ENCODE measurements at regions not wholly inside any gene's neighbourhood (a gene's known extent, or its start where the extent isn't known, plus 50 kb on each side); places are given as distances from the start of the nearest gene placed in this dataset.

GRCh38 chr18:78180741-78181140, 798.9 kb upstream of the SALL3 start:
- no peaks in the 10 kb centered on the region for H3K36me3 ChIP-seq
- H3K4me1 ChIP-seq: no peaks in the 10 kb centered on the region
- intact Hi-C loops (cut with DNase I; ENCODE audit: low total_unique reads): no loop called here
- H3K4me3 ChIP-seq: no peak overlapping the region
- H3K9me3 ChIP-seq: peaks cover 0 to 14% of the 10 kb centered on the region in 2 donors
- no peaks in the 10 kb centered on the region for H3K27me3 ChIP-seq
- no peak overlapping the region for H3K27ac ChIP-seq
- TF ChIP-seq CTCF (IDR thresholded peaks at IDR 0.05) (no peak), POLR2A (IDR thresholded peaks at IDR 0.05) (no peak), POLR2AphosphoS5 (IDR thresholded peaks at IDR 0.05) (no peak)
- no peak for DNase-seq (ENCODE audit: low spot score in 2 of 2)

- TF ChIP-seq POLR2AphosphoS5 (IDR thresholded peaks at IDR 0.05): no peak
- TF ChIP-seq CTCF (IDR thresholded peaks at IDR 0.05): no peak
- no peak for TF ChIP-seq POLR2A (IDR thresholded peaks at IDR 0.05)
Observed at GRCh38 chr18:78183815-78184214, 795.8 kb upstream of the SALL3 start.

DNA sequence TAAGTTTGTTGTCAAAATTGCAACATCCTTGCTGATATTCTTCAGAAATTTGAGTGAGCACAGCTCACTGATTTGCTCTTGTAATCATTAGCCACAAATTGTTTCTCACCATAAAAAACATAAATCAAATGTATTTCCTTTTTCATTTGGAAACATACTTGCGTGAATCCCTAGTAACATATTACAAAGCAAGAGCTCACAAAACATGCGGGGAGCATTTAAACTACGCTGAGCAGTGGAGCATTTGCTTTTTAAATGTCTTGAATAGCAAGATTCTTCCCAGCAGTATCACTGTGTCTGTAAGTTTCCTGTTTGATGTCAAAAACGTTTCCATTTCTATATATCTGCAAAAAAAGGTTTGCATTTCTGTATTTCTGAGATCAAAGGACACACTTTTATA, 788.3 kb upstream of the SALL3 start:
- Histone ChIP-seq H3K9me3 (peaks cover 0 to 6% of the 10 kb centered on the region in 2 donors), H3K4me1 (no peaks in the 10 kb centered on the region), H3K36me3 (no peaks in the 10 kb centered on the region), H3K27ac (no peak overlapping the region), H3K27me3 (no peaks in the 10 kb centered on the region), H3K4me3 (no peak overlapping the region)
- no peak for DNase-seq (ENCODE audit: low spot score in 2 of 2)
- intact Hi-C loops (cut with DNase I; ENCODE audit: low total_unique reads): no loop called here
- TF ChIP-seq POLR2A (IDR thresholded peaks at IDR 0.05) (no peak), POLR2AphosphoS5 (IDR thresholded peaks at IDR 0.05) (no peak), CTCF (IDR thresholded peaks at IDR 0.05) (no peak)

More at GRCh38 chr18:78183815-78184214, 795.8 kb upstream of the SALL3 start:
- Histone ChIP-seq H3K27ac (no peak overlapping the region), H3K4me3 (no peak overlapping the region), H3K27me3 (no peaks in the 10 kb centered on the region), H3K4me1 (no peaks in the 10 kb centered on the region), H3K9me3 (peaks cover 0 to 20% of the 10 kb centered on the region in 2 donors), H3K36me3 (no peaks in the 10 kb centered on the region)
- no peak for DNase-seq (ENCODE audit: low spot score in 2 of 2)
- intact Hi-C loops (cut with DNase I; ENCODE audit: low total_unique reads): no loop called here

DNA sequence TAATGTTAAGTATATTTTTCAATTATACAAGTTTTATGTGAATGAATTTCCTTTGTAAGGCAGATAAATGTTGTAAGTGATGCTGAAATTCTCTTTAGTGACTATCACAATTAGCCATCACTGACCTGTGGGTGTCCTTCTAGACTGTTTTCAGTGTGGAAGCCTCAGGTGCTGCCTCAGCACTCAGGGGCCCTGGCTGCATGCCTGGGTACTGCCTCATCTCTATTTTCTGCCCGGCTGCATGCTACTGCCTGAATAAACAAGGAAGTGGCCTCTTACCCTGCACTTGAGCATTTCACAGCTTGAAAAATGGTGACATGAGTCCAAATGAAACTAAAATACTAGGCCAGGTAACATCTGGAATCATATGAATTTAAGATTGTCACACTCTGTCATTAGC, 787.6 kb upstream of the SALL3 start:
- intact Hi-C loops (cut with DNase I; ENCODE audit: low total_unique reads): no loop called here
- Histone ChIP-seq H3K27me3 (no peaks in the 10 kb centered on the region), H3K4me1 (no peaks in the 10 kb centered on the region), H3K4me3 (no peak overlapping the region), H3K27ac (no peak overlapping the region), H3K9me3 (peaks cover 0 to 1% of the 10 kb centered on the region in 2 donors), H3K36me3 (no peaks in the 10 kb centered on the region)
- no peak for DNase-seq (ENCODE audit: low spot score in 2 of 2)
- TF ChIP-seq POLR2AphosphoS5 (IDR thresholded peaks at IDR 0.05) (no peak), CTCF (IDR thresholded peaks at IDR 0.05) (no peak), POLR2A (IDR thresholded peaks at IDR 0.05) (no peak)

DNA sequence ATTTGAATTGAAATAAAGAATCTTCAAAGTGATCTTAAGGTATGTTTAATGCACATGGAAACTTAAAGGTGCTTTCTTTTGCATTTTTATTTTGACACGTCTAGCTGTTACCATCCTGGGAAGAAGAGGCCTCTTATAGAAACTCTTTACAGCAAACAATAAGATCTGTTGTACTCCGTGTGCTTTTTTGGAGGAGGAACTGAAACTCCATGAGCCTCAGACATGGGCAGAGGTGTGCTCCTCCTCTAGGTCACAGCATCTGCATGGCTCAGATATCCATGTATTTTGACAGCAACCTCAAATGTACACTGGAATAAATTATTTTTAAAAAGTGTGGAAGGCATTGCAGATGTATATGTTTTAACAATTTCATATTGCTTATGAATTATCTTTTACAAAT, 783.3 kb upstream of the SALL3 start:
- Histone ChIP-seq H3K9me3 (no peaks in the 10 kb centered on the region), H3K27ac (no peak overlapping the region), H3K4me3 (no peak overlapping the region), H3K27me3 (no peaks in the 10 kb centered on the region), H3K36me3 (no peaks in the 10 kb centered on the region), H3K4me1 (no peaks in the 10 kb centered on the region)
- intact Hi-C loops (cut with DNase I; ENCODE audit: low total_unique reads): no loop called here
- TF ChIP-seq POLR2A (IDR thresholded peaks at IDR 0.05): no peak
- no peak for TF ChIP-seq POLR2AphosphoS5 (IDR thresholded peaks at IDR 0.05)
- no peak for DNase-seq (ENCODE audit: low spot score in 2 of 2)

DNA sequence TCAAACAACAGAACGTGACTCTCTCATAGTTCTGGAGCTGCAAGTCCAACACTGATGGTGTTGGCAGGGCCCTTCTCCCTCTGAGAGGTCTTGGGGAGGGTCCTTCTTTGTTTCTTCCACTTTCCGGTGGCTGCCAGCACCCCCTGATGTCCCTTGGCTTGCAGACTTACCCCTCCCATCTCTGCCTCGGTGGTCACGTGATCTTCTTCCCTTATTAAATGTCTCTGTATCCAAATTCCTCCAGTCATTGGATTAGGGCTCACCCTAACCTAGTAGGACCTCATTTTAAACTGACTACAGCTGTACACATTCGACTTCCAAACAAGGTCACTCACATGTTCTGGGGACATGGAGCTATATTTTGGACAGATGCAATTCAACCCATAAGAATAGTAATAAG, 780.6 kb upstream of the SALL3 start:
- Histone ChIP-seq H3K9me3 (no peaks in the 10 kb centered on the region), H3K36me3 (no peaks in the 10 kb centered on the region), H3K27me3 (no peaks in the 10 kb centered on the region), H3K27ac (no peak overlapping the region), H3K4me1 (no peaks in the 10 kb centered on the region), H3K4me3 (no peak overlapping the region)
- DNase-seq (ENCODE audit: low spot score in 2 of 2): no peak
- TF ChIP-seq POLR2A (IDR thresholded peaks at IDR 0.05) (no peak), POLR2AphosphoS5 (IDR thresholded peaks at IDR 0.05) (no peak), CTCF (IDR thresholded peaks at IDR 0.05) (no peak)
- intact Hi-C loops (cut with DNase I; ENCODE audit: low total_unique reads): no loop called here
